Liver (tissue), 3 donors: ENCODE measurements at regions not wholly inside any gene's neighbourhood (a gene's known extent, or its start where the extent isn't known, plus 50 kb on each side); places are given as distances from the start of the nearest gene placed in this dataset.

Experiments
- EGR1 ChIP-seq, 2 donors: IDR thresholded peaks; 2 replicates each; pipeline ENCODE4 v1.6.1; 2016 to 2018; ENCODE audit warnings: antibody characterized with exemption in 2 of 2, low read depth in 2 of 2
- FOXA2 ChIP-seq: IDR thresholded peaks from 2 replicates; pipeline ENCODE4 v1.6.1; 2016; ENCODE audit warnings: antibody characterized with exemption
- HNF4A ChIP-seq, 2 donors: conservative IDR thresholded peaks; 2 replicates each; pipeline ENCODE4 v1.6.1; 2016; ENCODE audit warnings: antibody characterized with exemption in 2 of 2, mild to moderate bottlenecking in 2 of 2
- JUND ChIP-seq, 2 donors: IDR thresholded peaks; 2 replicates each; pipeline ENCODE4 v1.6.1; 2016; ENCODE audit warnings: antibody characterized with exemption in 2 of 2
- RAD21 ChIP-seq, 2 donors: IDR thresholded peaks; 2 replicates each; pipeline ENCODE4 v1.6.1; 2016; ENCODE audit warnings: antibody characterized with exemption in 2 of 2, mild to moderate bottlenecking in 2 of 2
- SP1 ChIP-seq: IDR thresholded peaks from 2 replicates; pipeline ENCODE4 v1.6.1; 2018; ENCODE audit warnings: antibody characterized with exemption, mild to moderate bottlenecking
- TAF1 ChIP-seq: conservative IDR thresholded peaks from 2 replicates; pipeline ENCODE4 v1.6.1; 2016; ENCODE audit warnings: antibody characterized with exemption, mild to moderate bottlenecking
- YY1 ChIP-seq: IDR thresholded peaks from 2 replicates; pipeline ENCODE4 v1.6.1; 2016; ENCODE audit warnings: antibody characterized with exemption, mild to moderate bottlenecking
- TF ChIP-seq, protein P1 (sequence below): fragments of 150-350 bp; IDR thresholded peaks from 2 replicates; pipeline ENCODE4 v1.5.1; 2017; ENCODE audit warnings: improper control_type of control experiment, low read depth, low read length; ENCODE audit not compliant: missing input control
- TF ChIP-seq, protein P2 (sequence below): IDR thresholded peaks from 2 replicates; pipeline ENCODE4 v1.6.1; 2016; ENCODE audit warnings: antibody characterized with exemption
- TF ChIP-seq, protein P3 (sequence below): IDR thresholded peaks from 2 replicates; pipeline ENCODE4 v1.6.1; 2016; ENCODE audit warnings: antibody characterized with exemption
- TF ChIP-seq, protein P4 (sequence below): IDR thresholded peaks from 2 replicates; pipeline ENCODE4 v1.6.1; 2016; ENCODE audit warnings: antibody characterized with exemption, mild to moderate bottlenecking
- TF ChIP-seq, protein P5 (sequence below): IDR thresholded peaks from 2 replicates; pipeline ENCODE4 v1.6.1; 2016; ENCODE audit warnings: antibody characterized with exemption
- donor health status: healthy.
- donor health status: healthy.

DNA sequence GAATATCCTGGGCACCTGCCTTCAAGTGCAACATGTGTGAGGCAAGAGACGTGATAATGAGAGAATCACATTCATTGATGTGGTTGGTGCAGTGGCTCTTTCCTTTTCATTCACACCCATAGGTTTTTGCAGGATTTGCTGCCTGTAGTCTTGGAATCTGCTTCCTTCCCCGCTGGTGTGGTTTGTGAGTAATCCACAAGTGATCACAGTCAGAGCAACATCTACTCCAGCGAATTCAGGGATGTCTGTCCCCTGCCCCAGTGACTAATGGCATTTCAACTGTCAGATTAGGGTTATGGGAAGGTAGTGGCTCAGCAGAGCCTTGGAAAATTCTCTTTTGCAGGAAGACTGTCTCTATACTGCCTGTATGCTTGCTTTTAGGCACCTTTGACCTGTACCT is 225.5 kb upstream of the RBMS1 start:
- TF ChIP-seq SP1 (no peak), RAD21 (IDR thresholded peaks at IDR 0.05) (no peak), TAF1 (no peak), JUND (IDR thresholded peaks at IDR 0.05) (no peak), FOXA2 (no peak), YY1 (no peak), EGR1 (IDR thresholded peaks at IDR 0.05; ENCODE audit: low read depth in 2 of 2) (no peak), HNF4A (conservative IDR thresholded peaks at IDR 0.05) (no peak)
- TF ChIP-seq, protein P1, sequence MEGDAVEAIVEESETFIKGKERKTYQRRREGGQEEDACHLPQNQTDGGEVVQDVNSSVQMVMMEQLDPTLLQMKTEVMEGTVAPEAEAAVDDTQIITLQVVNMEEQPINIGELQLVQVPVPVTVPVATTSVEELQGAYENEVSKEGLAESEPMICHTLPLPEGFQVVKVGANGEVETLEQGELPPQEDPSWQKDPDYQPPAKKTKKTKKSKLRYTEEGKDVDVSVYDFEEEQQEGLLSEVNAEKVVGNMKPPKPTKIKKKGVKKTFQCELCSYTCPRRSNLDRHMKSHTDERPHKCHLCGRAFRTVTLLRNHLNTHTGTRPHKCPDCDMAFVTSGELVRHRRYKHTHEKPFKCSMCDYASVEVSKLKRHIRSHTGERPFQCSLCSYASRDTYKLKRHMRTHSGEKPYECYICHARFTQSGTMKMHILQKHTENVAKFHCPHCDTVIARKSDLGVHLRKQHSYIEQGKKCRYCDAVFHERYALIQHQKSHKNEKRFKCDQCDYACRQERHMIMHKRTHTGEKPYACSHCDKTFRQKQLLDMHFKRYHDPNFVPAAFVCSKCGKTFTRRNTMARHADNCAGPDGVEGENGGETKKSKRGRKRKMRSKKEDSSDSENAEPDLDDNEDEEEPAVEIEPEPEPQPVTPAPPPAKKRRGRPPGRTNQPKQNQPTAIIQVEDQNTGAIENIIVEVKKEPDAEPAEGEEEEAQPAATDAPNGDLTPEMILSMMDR: no peak
- TF ChIP-seq, protein P2, sequence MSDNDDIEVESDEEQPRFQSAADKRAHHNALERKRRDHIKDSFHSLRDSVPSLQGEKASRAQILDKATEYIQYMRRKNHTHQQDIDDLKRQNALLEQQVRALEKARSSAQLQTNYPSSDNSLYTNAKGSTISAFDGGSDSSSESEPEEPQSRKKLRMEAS: no peak
- TF ChIP-seq, protein P3, sequence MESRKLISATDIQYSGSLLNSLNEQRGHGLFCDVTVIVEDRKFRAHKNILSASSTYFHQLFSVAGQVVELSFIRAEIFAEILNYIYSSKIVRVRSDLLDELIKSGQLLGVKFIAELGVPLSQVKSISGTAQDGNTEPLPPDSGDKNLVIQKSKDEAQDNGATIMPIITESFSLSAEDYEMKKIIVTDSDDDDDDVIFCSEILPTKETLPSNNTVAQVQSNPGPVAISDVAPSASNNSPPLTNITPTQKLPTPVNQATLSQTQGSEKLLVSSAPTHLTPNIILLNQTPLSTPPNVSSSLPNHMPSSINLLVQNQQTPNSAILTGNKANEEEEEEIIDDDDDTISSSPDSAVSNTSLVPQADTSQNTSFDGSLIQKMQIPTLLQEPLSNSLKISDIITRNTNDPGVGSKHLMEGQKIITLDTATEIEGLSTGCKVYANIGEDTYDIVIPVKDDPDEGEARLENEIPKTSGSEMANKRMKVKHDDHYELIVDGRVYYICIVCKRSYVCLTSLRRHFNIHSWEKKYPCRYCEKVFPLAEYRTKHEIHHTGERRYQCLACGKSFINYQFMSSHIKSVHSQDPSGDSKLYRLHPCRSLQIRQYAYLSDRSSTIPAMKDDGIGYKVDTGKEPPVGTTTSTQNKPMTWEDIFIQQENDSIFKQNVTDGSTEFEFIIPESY: no peak
- TF ChIP-seq, protein P4, sequence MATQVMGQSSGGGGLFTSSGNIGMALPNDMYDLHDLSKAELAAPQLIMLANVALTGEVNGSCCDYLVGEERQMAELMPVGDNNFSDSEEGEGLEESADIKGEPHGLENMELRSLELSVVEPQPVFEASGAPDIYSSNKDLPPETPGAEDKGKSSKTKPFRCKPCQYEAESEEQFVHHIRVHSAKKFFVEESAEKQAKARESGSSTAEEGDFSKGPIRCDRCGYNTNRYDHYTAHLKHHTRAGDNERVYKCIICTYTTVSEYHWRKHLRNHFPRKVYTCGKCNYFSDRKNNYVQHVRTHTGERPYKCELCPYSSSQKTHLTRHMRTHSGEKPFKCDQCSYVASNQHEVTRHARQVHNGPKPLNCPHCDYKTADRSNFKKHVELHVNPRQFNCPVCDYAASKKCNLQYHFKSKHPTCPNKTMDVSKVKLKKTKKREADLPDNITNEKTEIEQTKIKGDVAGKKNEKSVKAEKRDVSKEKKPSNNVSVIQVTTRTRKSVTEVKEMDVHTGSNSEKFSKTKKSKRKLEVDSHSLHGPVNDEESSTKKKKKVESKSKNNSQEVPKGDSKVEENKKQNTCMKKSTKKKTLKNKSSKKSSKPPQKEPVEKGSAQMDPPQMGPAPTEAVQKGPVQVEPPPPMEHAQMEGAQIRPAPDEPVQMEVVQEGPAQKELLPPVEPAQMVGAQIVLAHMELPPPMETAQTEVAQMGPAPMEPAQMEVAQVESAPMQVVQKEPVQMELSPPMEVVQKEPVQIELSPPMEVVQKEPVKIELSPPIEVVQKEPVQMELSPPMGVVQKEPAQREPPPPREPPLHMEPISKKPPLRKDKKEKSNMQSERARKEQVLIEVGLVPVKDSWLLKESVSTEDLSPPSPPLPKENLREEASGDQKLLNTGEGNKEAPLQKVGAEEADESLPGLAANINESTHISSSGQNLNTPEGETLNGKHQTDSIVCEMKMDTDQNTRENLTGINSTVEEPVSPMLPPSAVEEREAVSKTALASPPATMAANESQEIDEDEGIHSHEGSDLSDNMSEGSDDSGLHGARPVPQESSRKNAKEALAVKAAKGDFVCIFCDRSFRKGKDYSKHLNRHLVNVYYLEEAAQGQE: no peak
- TF ChIP-seq, protein P5, sequence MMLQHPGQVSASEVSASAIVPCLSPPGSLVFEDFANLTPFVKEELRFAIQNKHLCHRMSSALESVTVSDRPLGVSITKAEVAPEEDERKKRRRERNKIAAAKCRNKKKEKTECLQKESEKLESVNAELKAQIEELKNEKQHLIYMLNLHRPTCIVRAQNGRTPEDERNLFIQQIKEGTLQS: no peak
